KMS-11 (cell line): ENCODE measurements at regions not wholly inside any gene's neighbourhood (a gene's known extent, or its start where the extent isn't known, plus 50 kb on each side); places are given as distances from the start of the nearest gene placed in this dataset.

Experiments
- H2AFZ ChIP-seq: fragments of 200-600 bp; sonication (generic); 2 replicates; pipeline ENCODE4 v1.6.1; 2016; ENCODE audit warnings: antibody characterized with exemption, mixed run types, low read depth
- H3K27ac ChIP-seq: fragments of 200-600 bp; sonication (generic); 2 replicates; pipeline ENCODE4 v1.6.1; 2016; ENCODE audit warnings: mild to moderate bottlenecking, mixed run types
- H3K27me3 ChIP-seq: fragments of 200-600 bp; sonication (generic); 2 replicates; pipeline ENCODE4 v1.6.1; 2017; ENCODE audit warnings: mild to moderate bottlenecking, low read depth, mixed run types, moderate library complexity; ENCODE audit not compliant: insufficient read depth
- H3K36me3 ChIP-seq: fragments of 200-600 bp; sonication (generic); 2 replicates; pipeline ENCODE4 v1.6.1; 2017; ENCODE audit warnings: mild to moderate bottlenecking, mixed run types; ENCODE audit not compliant: insufficient read depth
- H3K4me1 ChIP-seq: fragments of 200-600 bp; sonication (generic); 2 replicates; pipeline ENCODE4 v1.6.1; 2016; ENCODE audit warnings: mild to moderate bottlenecking, low read depth, mixed run types; ENCODE audit not compliant: poor library complexity, severe bottlenecking
- H3K4me2 ChIP-seq: fragments of 200-600 bp; sonication (generic); 2 replicates; pipeline ENCODE4 v1.7.0; 2016; ENCODE audit warnings: mild to moderate bottlenecking, mixed run types
- H3K4me3 ChIP-seq: fragments of 200-600 bp; sonication (generic); IDR thresholded peaks from 2 replicates; pipeline ENCODE4 v1.6.1; 2017; ENCODE audit warnings: low read depth, low read length, mixed read lengths; ENCODE audit not compliant: insufficient read depth
- H3K79me2 ChIP-seq: fragments of 200-600 bp; sonication (generic); 2 replicates; pipeline ENCODE4 v1.6.1; 2016; ENCODE audit warnings: low read depth, mixed run types; ENCODE audit not compliant: insufficient read depth
- H3K9ac ChIP-seq: fragments of 200-600 bp; sonication (generic); 2 replicates; pipeline ENCODE4 v1.6.1; 2016; ENCODE audit warnings: mild to moderate bottlenecking, mixed run types
- H4K20me1 ChIP-seq: fragments of 200-600 bp; sonication (generic); 2 replicates; pipeline ENCODE4 v1.6.1; 2016; ENCODE audit warnings: mild to moderate bottlenecking, mixed run types; ENCODE audit not compliant: insufficient read depth
- TF ChIP-seq, protein P1 (sequence below): fragments of 200-600 bp; sonication (generic); conservative IDR thresholded peaks from 2 replicates; pipeline ENCODE4 v1.6.1; 2017; ENCODE audit warnings: low read depth, mild to moderate bottlenecking, antibody characterized with exemption, low read length, moderate library complexity, mixed read lengths

DNA sequence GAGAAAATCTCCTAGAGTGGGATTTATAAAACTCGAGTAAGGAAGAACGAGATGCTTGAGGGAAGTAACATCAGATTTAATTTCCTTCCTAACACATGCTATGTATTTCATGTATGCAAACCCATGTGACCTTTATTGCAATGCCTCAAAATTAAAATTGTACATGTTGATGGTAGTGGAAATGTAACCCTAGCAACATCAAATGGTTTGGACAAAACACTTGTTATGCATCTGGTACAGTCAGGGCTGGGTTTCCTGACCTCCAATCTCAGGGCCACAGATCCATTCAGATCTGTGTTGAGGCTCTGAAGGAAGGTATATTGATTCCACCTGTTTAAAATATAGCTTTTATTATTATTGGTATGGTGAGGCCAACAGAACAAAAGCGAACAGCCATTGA is 246.0 kb downstream of the WNT5A start:
- H3K4me2 ChIP-seq, result no peak overlapping the region
- no peaks in the 10 kb centered on the region for H3K36me3 ChIP-seq
- no peak overlapping the region for H3K27ac ChIP-seq
- no peak overlapping the region for H3K9ac ChIP-seq
- H3K27me3 ChIP-seq, result no peaks in the 10 kb centered on the region
- H2AFZ ChIP-seq, result no peak overlapping the region
- TF ChIP-seq, protein P1, sequence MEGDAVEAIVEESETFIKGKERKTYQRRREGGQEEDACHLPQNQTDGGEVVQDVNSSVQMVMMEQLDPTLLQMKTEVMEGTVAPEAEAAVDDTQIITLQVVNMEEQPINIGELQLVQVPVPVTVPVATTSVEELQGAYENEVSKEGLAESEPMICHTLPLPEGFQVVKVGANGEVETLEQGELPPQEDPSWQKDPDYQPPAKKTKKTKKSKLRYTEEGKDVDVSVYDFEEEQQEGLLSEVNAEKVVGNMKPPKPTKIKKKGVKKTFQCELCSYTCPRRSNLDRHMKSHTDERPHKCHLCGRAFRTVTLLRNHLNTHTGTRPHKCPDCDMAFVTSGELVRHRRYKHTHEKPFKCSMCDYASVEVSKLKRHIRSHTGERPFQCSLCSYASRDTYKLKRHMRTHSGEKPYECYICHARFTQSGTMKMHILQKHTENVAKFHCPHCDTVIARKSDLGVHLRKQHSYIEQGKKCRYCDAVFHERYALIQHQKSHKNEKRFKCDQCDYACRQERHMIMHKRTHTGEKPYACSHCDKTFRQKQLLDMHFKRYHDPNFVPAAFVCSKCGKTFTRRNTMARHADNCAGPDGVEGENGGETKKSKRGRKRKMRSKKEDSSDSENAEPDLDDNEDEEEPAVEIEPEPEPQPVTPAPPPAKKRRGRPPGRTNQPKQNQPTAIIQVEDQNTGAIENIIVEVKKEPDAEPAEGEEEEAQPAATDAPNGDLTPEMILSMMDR, result no peak
- no peaks in the 10 kb centered on the region for H4K20me1 ChIP-seq
- no peaks in the 10 kb centered on the region for H3K79me2 ChIP-seq
- H3K4me1 ChIP-seq, result no peaks in the 10 kb centered on the region
- no peak overlapping the region for H3K4me3 ChIP-seq

DNA sequence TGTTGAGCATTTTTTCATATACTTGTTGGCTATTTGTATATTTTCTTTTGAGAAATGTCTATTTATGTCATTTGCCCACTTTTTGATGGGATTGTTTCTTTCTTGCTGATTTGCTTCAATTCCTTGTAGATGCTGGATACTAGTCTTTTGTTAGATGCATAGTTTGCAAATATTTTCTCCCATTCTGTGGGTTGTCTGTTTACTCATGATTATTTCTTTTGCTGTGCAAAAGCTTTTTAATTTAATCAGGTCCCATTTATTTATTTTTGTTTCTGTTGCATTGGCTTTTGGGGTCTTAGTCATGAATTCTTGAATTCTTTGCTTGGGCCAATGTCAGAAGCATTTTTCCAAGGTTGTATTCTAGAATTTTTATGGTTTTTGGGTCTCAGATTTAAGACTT is 251.7 kb downstream of the WNT5A start:
- Histone ChIP-seq H3K27me3 (no peaks in the 10 kb centered on the region), H2AFZ (no peak overlapping the region), H3K4me1 (no peaks in the 10 kb centered on the region), H3K36me3 (no peaks in the 10 kb centered on the region), H4K20me1 (no peaks in the 10 kb centered on the region), H3K79me2 (no peaks in the 10 kb centered on the region), H3K4me2 (no peak overlapping the region), H3K4me3 (no peak overlapping the region), H3K9ac (no peak overlapping the region), H3K27ac (no peak overlapping the region)
- TF ChIP-seq, protein P1, result no peak

DNA sequence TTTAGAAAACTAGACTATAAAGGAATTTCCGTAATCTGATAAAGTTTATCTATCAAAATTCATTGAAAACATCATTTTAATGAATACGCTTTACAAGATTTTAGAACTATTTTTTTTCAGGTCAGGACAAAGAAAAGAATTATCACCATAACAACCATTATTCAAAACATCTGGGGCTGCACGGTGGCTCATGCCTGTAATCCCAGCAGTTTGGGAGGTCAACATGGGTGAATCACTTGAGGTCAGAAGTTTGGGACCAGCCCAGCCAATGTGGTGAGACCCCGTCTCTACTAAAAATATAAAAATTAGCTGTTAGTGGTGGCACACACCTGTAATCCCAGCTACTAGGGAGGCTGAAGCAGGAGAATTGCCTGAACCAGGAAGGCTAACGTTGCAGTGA is 260.4 kb downstream of the WNT5A start:
- H3K4me1 ChIP-seq, result no peaks in the 10 kb centered on the region
- no peaks in the 10 kb centered on the region for H3K36me3 ChIP-seq
- no peaks in the 10 kb centered on the region for H4K20me1 ChIP-seq
- TF ChIP-seq, protein P1, result no peak
- H2AFZ ChIP-seq, result no peak overlapping the region
- H3K4me2 ChIP-seq, result no peak overlapping the region
- H3K27me3 ChIP-seq, result no peaks in the 10 kb centered on the region
- no peak overlapping the region for H3K27ac ChIP-seq
- no peaks in the 10 kb centered on the region for H3K79me2 ChIP-seq
- no peak overlapping the region for H3K9ac ChIP-seq
- H3K4me3 ChIP-seq, result no peak overlapping the region

DNA sequence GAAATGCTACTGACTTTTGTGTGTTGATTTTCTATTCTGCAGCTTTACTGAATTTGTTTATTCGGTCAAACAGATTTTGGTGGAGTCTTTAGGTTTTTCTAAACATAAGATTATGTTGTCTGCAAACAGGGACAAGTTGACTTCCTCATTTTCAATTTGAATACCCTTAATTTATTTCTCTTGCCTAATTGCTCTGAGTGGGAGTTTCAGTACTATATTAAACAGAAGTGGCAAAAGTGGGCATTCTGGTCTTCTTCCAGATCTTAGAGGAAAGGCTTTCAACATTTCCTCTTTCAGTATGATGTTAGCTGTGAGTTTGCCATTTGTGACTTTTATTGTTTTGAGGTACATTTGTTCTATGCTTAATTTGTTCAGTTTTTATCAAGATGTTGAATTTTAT is 268.5 kb downstream of the WNT5A start:
- no peaks in the 10 kb centered on the region for H3K79me2 ChIP-seq
- H3K27me3 ChIP-seq, result no peaks in the 10 kb centered on the region
- no peak overlapping the region for H3K9ac ChIP-seq
- TF ChIP-seq, protein P1, result no peak
- H3K27ac ChIP-seq, result no peak overlapping the region
- H2AFZ ChIP-seq, result no peak overlapping the region
- H3K36me3 ChIP-seq, result no peaks in the 10 kb centered on the region
- no peaks in the 10 kb centered on the region for H4K20me1 ChIP-seq
- no peak overlapping the region for H3K4me3 ChIP-seq
- no peaks in the 10 kb centered on the region for H3K4me1 ChIP-seq
- H3K4me2 ChIP-seq, result no peak overlapping the region

DNA sequence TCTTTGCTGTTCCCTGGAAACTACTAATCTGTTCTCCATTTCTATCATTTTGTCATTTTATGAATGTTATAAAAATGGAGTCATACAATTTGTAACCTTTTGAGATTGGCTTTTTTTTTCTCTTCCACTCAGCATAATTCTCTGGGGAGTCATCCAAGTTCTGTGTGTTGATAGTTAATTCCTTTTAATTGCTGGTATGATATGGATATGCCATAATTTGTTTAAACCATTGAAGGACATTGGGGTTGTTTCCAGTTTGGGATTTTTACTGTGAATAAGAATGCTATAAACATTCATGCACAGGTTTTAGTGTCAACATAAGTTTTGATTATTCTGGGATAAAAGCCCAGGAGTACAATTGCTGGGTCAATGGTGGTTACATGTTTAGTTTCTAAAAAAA is 279.4 kb downstream of the WNT5A start:
- H3K36me3 ChIP-seq, result no peaks in the 10 kb centered on the region
- no peaks in the 10 kb centered on the region for H3K27me3 ChIP-seq
- H3K4me1 ChIP-seq, result no peaks in the 10 kb centered on the region
- no peaks in the 10 kb centered on the region for H3K79me2 ChIP-seq
- no peak overlapping the region for H3K9ac ChIP-seq
- H3K4me2 ChIP-seq, result no peak overlapping the region
- H4K20me1 ChIP-seq, result no peaks in the 10 kb centered on the region
- H3K27ac ChIP-seq, result no peak overlapping the region
- H3K4me3 ChIP-seq, result no peak overlapping the region
- TF ChIP-seq, protein P1, result no peak
- no peak overlapping the region for H2AFZ ChIP-seq
